LNCAP (cell line): ENCODE measurements at regions not wholly inside any gene's neighbourhood (a gene's known extent, or its start where the extent isn't known, plus 50 kb on each side); places are given as distances from the start of the nearest gene placed in this dataset.

ENCODE experiments used
- CTCF ChIP-seq: fragments of 450-650 bp; IDR thresholded peaks from 2 replicates; pipeline ENCODE4 v1.5.1; 2017; ENCODE audit warnings: mild to moderate bottlenecking

- no peak for TF ChIP-seq CTCF
These were observed 91.7 kb upstream of the PNPLA4 start for GRCh38 chrX:8018934-8019333.

DNA sequence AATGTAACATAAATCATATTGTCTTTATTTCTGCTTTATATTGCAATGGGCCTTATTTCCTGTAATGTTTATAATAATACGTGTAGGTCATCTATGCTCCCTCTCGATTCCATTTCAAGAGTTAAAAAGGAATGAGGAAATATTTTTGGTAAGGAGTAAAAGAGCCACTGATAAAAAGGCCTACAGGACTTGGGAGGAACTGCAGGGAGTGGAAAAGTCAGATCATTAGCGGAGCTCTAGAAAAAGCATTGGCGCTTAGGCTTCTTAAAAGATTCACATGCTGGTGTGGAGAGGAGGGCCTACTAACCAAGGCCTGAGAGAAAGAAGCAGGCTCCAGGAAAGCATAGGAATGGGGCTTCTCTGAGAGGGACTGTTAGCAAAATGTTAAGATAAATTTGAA is 82.9 kb upstream of the PNPLA4 start:
- no peak for TF ChIP-seq CTCF

DNA sequence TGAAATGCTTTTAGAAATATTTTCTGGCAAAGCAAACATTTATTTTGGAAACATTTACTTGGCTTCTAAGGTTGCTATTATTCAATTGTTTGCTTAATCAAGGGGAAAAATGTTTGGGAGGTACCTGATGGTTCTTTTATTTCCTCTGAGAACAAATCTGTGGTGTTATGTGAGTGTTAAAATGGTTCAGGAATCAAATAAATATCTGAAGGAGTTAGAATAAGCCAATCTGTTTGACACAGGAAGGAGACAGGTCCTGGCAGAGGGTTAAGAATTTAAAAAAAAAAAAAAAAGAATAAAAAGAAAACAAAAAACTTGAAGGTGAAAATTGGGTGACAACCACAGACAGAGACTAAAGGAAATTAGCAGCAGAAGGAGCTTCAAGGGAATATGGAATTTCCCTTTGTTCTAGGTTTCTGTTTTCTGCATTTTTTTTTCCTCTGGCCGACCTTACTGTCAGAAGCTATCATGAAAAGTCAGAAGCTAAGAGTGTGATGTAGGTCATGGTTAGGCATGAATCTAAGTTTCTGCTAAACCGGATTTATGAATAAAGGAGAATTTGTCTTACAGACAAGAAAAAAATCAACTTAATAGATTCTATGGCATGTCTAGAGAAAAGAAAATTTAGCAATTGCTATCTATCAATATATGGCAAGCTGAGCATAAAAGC is 78.6 kb upstream of the PNPLA4 start:
- TF ChIP-seq CTCF: no peak

DNA sequence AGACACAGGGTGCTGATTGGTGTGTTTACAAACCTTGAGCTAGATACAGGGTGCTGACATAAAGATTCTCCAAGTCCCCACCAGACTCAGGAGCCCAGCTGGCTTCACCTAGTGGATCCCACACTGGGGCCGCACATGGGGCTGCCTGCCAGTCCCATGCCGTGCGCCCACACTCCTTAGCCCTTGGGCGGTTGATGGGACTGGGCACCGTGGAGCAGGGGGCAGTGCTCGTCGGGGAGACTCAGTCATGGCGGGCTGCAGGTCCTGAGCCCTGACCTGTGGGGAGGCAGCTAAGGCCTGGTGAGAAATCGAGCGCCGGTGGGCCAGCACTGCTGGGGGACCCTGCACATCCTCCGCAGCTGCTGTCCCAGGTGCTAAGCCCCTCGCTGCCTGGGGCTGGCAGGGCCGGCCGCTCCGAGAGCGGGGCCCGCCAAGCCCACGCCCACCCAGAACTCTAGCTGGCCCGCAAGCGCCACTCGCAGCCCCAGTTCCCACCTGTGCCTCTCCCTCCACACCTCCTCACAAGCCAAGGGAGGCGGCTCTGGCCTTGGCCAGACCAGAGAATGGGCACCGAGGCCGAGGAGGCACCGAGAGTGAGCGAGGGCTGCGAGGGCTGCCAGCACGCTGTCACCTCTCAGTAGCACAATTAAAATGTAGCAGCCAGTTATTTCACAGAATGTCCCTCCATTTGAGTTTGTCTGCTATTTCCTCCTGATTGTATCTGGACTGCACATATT is 76.1 kb upstream of the PNPLA4 start:
- TF ChIP-seq CTCF: no peak

DNA sequence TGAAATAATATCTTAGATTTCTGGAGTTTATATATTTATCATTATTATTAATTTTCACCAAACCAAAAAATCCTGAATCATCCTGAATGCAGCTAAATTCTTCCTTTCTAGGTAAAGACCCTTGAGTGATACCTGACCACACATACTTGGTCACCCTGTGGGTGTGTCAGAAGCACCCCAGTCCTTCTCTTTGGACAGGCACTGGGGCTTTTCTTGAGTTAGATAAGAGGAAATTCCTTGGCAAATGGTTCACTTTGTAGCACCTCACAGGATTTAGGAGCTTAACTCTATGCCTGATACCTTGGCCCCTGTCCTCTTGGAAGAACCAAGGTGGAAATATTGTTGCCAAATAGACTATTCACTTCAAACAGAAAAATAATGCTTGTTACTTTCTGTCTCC is 69.6 kb upstream of the PNPLA4 start:
- TF ChIP-seq CTCF: no peak

DNA sequence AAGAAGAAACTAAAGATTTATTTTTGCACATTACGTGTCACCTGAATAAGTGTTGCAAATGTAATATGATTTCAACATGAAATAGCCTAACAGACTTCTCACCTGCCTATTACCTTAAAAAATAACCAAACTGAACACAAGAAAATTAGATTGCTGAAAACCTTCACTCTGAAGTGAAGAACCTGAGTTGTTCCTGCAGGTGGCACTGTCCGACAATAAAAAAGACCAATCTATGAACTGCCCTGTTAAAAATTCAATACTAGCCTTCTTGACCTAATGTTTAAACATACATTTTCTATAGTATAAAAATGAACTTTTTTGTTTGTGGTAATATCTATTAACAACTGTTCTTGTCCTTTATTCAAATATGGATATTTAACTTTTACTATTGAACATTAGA is 69.2 kb upstream of the PNPLA4 start:
- TF ChIP-seq CTCF: peak; percentile 55

DNA sequence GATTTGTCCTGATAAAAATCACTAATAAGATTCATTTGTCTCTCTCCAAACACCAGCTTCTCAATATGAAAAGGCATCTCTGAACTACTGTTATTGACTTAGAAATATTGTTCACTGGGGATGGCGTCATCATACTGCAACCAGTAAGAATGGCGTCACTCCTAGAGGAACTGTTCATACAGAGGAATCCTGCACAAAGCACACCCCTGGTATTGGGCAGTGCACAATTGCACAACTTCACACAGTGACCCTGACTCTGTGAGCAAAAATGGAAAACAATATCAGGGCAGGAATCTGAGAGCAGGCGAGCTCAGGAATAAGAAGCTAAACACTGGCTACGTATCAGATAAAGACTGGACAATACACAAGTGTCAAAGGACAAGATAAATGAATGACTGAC is 66.7 kb upstream of the PNPLA4 start:
- no peak for TF ChIP-seq CTCF
